GM21390 (cell line): ENCODE measurements at regions not wholly inside any gene's neighbourhood (a gene's known extent, or its start where the extent isn't known, plus 50 kb on each side); places are given as distances from the start of the nearest gene placed in this dataset.
"Not testable (repeated sequence)": the region's sequence is repeated elsewhere in the genome, so short reads cannot be mapped to it uniquely, and the experiment has no call there.

ENCODE experiments used
- ATAC-seq: cut with Tn5 transposase; IDR thresholded peaks from one replicate; pipeline ENCODE4 v1.9.1; 2021; ENCODE audit not compliant: unreplicated experiment

GRCh38 chr6:58342287-58342686 lies 1024.9 kb downstream of the PRIM2 start:
- ATAC-seq = not testable (repeated sequence)

- ATAC-seq = not testable (repeated sequence)
Observed at GRCh38 chr6:58347534-58347933, 1030.1 kb downstream of the PRIM2 start.

GRCh38 chr6:58351619-58352018 lies 1034.2 kb downstream of the PRIM2 start:
- not testable (repeated sequence) for ATAC-seq

- ATAC-seq = not testable (repeated sequence)
Observed at GRCh38 chr6:58358452-58358851, 1041.0 kb downstream of the PRIM2 start.

- not testable (repeated sequence) for ATAC-seq
Observed at GRCh38 chr6:58365856-58366255, 1048.4 kb downstream of the PRIM2 start.

GRCh38 chr6:58406659-58407058 lies 1089.2 kb downstream of the PRIM2 start:
- ATAC-seq = not testable (repeated sequence)

- no peak for ATAC-seq
Observed at GRCh38 chr6:58419321-58419720, 1101.9 kb downstream of the PRIM2 start.
